Astrocyte (in vitro differentiated cells and primary cell): ENCODE measurements at regions not wholly inside any gene's neighbourhood (a gene's known extent, or its start where the extent isn't known, plus 50 kb on each side); places are given as distances from the start of the nearest gene placed in this dataset.

Experiments
- CTCF ChIP-seq: IDR thresholded peaks from 2 replicates; pipeline ENCODE4 v1.5.1; 2011; ENCODE audit warnings: low read depth, mild to moderate bottlenecking, inconsistent platforms, low read length, moderate library complexity; ENCODE audit not compliant: insufficient read depth
- EZH2 ChIP-seq: IDR thresholded peaks from 2 replicates; pipeline ENCODE4 v1.6.1; 2012; ENCODE audit warnings: mild to moderate bottlenecking, low read length, inconsistent platforms; ENCODE audit not compliant: insufficient read depth

GRCh38 chr16:73912281-73912680 lies 384.3 kb upstream of the PSMD7 start:
- no peak for TF ChIP-seq EZH2
- TF ChIP-seq CTCF = no peak
